ENCODE measurements at regions not wholly inside any gene's neighbourhood (a gene's known extent, or its start where the extent isn't known, plus 50 kb on each side); places are given as distances from the start of the nearest gene placed in this dataset.
A peak's percentile ranks its signal among the peaks of the same experiment; 100 is the strongest.

DNA sequence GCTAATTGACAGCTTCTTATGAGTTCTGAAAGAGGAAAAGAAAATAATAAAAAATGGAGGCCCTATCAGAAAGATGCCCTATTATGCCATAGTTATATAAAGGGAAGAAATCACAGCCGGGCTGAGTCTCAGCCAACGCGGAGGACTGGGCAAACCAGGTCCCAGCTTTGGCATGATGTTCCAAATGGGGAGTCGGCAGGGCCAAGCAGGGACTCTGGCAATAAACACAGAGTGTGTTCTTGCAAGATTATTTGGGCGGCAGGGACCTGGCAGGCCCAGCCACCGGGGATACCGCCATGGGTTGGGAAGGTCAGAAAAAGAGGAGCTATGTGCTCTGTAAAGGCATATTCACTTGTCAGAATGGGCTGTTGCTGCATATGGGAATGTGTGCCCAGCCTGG lies 694.9 kb downstream of the BCL11A start:
- intact Hi-C loops (cut with DNase I, micrococcal nuclease): no loop called here
- POLR2A ChIA-PET: no interaction called here
- no peaks in the 10 kb centered on the region for H3K27me3 Mint-ChIP-seq
- no peaks in the 10 kb centered on the region for H3K36me3 Mint-ChIP-seq (ENCODE audit: low read depth)
- CTCF ChIA-PET: interaction anchor here (0.6 kb wide), 1 partner anchor 256 kb away, joined by 4 read pairs; no protein-coding TSS in a partner anchor
- no peak overlapping the region for H3K4me3 Mint-ChIP-seq
- ATAC-seq (no peak), DNase-seq (no peak)
- H3K27ac Mint-ChIP-seq: no peak overlapping the region
- peaks cover 16% of the 10 kb centered on the region for H3K9me3 Mint-ChIP-seq (ENCODE audit: low read depth)
- H3K4me1 Mint-ChIP-seq: peaks cover 7% of the 10 kb centered on the region

GRCh38 chr2:59857109-59857508 lies 696.3 kb downstream of the BCL11A start:
- intact Hi-C loops (cut with DNase I, micrococcal nuclease): no loop called here
- H3K4me1 Mint-ChIP-seq: peaks cover 7% of the 10 kb centered on the region

GRCh38 chr2:59856391-59856790 lies 697.1 kb downstream of the BCL11A start:
- H3K27me3 Mint-ChIP-seq: no peaks in the 10 kb centered on the region
- peaks cover 7% of the 10 kb centered on the region for H3K4me1 Mint-ChIP-seq
- peaks cover 8% of the 10 kb centered on the region for H3K9me3 Mint-ChIP-seq (ENCODE audit: low read depth)
- H3K27ac Mint-ChIP-seq: no peak overlapping the region
- H3K36me3 Mint-ChIP-seq (ENCODE audit: low read depth): no peaks in the 10 kb centered on the region
- ChIA-PET CTCF (interaction anchor here (0.9 to 1.7 kb wide), 2 partner anchors 9 to 11 kb away, joined by 3 to 5 read pairs; no protein-coding TSS in a partner anchor), POLR2A (no interaction called here)
- intact Hi-C loops (cut with DNase I, micrococcal nuclease): no loop called here
- no peak for DNase-seq
- no peak for ATAC-seq
- no peak overlapping the region for H3K4me3 Mint-ChIP-seq

More at GRCh38 chr2:59857109-59857508, 696.3 kb downstream of the BCL11A start:
- Mint-ChIP-seq H3K4me3 (no peak overlapping the region), H3K27me3 (no peaks in the 10 kb centered on the region), H3K9me3 (ENCODE audit: low read depth) (peaks cover 11% of the 10 kb centered on the region), H3K27ac (no peak overlapping the region), H3K36me3 (ENCODE audit: low read depth) (no peaks in the 10 kb centered on the region)
- DNase-seq: no peak
- peak; percentile 57 for ATAC-seq
- ChIA-PET CTCF (interaction anchor here (1.7 kb wide), 1 partner anchor 10 kb away, joined by 5 read pairs; no protein-coding TSS in a partner anchor), POLR2A (no interaction called here)

DNA sequence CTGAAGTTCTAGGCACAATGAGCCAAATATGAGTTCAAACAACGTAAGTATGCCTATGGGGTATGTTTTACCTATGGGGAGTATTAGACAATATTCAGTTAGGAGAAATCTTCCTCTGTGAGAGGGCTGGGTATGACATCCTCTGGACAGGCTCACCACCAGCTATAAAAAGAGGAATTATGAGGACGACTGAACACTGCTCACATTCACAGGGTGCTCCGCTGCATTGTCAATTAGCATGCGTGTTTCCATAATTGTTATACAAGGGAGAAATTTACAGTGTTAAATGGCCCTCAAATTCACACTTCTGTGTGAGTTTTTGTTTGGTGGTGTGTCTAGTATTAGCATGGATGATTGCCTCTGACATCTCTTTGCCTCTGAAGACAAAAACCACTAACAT lies 700.4 kb downstream of the BCL11A start:
- no peak for ATAC-seq
- DNase-seq: no peak
- ChIA-PET CTCF (no interaction called here), POLR2A (no interaction called here)
- Mint-ChIP-seq H3K4me1 (peaks cover 7% of the 10 kb centered on the region), H3K36me3 (ENCODE audit: low read depth) (no peaks in the 10 kb centered on the region), H3K27me3 (no peaks in the 10 kb centered on the region), H3K9me3 (ENCODE audit: low read depth) (peaks cover 5% of the 10 kb centered on the region), H3K27ac (no peak overlapping the region), H3K4me3 (no peak overlapping the region)
- intact Hi-C loops (cut with DNase I, micrococcal nuclease): no loop called here

- no peaks in the 10 kb centered on the region for H3K36me3 Mint-ChIP-seq (ENCODE audit: low read depth)
- H3K4me3 Mint-ChIP-seq: no peak overlapping the region
- CTCF ChIA-PET: no interaction called here
- ATAC-seq: no peak
- POLR2A ChIA-PET: no interaction called here
- no peak overlapping the region for H3K27ac Mint-ChIP-seq
- no peak for DNase-seq
- no peaks in the 10 kb centered on the region for H3K9me3 Mint-ChIP-seq (ENCODE audit: low read depth)
- intact Hi-C loops (cut with DNase I, micrococcal nuclease): no loop called here
- peaks cover 2% of the 10 kb centered on the region for H3K4me1 Mint-ChIP-seq
- H3K27me3 Mint-ChIP-seq: no peaks in the 10 kb centered on the region
Measured at GRCh38 chr2:59851836-59852475, 701.5 kb downstream of the BCL11A start.

- Mint-ChIP-seq H3K27me3 (no peaks in the 10 kb centered on the region), H3K4me1 (no peaks in the 10 kb centered on the region), H3K27ac (no peak overlapping the region), H3K4me3 (no peak overlapping the region), H3K36me3 (ENCODE audit: low read depth) (no peaks in the 10 kb centered on the region), H3K9me3 (ENCODE audit: low read depth) (no peaks in the 10 kb centered on the region)
- intact Hi-C loops (cut with DNase I, micrococcal nuclease): no loop called here
- ATAC-seq: no peak
- CTCF ChIA-PET: interaction anchor here (0.6 kb wide), 2 partner anchors 55 to 208 kb away, joined by 3 to 4 read pairs; no protein-coding TSS in a partner anchor
- POLR2A ChIA-PET: no interaction called here
- no peak for DNase-seq
Measured at GRCh38 chr2:59850554-59850953, 702.9 kb downstream of the BCL11A start.

- no peaks in the 10 kb centered on the region for H3K4me1 Mint-ChIP-seq
- CTCF ChIA-PET: interaction anchor here (0.5 to 0.8 kb wide), 3 partner anchors 9 to 605 kb away, joined by 3 read pairs; no protein-coding TSS in a partner anchor
Measured at GRCh38 chr2:59833941-59834340, 719.5 kb downstream of the BCL11A start.

DNA sequence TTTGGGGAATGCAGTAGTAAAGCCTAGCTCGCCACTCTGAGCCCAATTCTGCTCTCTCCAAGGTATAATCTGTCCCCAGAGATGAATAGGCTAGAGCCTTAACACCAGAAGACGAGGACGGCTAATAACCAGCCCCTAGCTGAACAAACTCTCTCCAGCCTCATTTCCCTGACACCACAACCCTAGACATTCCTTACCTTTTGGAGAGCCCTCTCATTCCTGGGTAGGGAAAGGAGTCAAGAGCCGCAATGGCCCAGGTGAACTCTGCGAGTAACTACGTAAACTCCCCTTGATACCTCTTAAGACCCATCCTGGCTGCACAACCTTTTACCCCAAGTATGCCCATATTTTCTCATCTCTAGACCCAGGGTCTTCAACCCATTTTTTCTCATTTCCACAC lies 722.9 kb downstream of the BCL11A start:
- no peak for ATAC-seq
- H3K4me1 Mint-ChIP-seq: no peaks in the 10 kb centered on the region
- H3K27me3 Mint-ChIP-seq: no peaks in the 10 kb centered on the region
- DNase-seq: no peak
- ChIA-PET CTCF (interaction anchor here (0.7 kb wide), 1 partner anchor 110 kb away, joined by 3 read pairs; no protein-coding TSS in a partner anchor), POLR2A (no interaction called here)
- no peaks in the 10 kb centered on the region for H3K36me3 Mint-ChIP-seq (ENCODE audit: low read depth)
- intact Hi-C loops (cut with DNase I, micrococcal nuclease): no loop called here
- no peak overlapping the region for H3K27ac Mint-ChIP-seq
- H3K9me3 Mint-ChIP-seq (ENCODE audit: low read depth): peaks cover 3% of the 10 kb centered on the region
- no peak overlapping the region for H3K4me3 Mint-ChIP-seq

More at GRCh38 chr2:59833941-59834340, 719.5 kb downstream of the BCL11A start:
- no peak overlapping the region for H3K27ac Mint-ChIP-seq
- POLR2A ChIA-PET: no interaction called here
- no peaks in the 10 kb centered on the region for H3K27me3 Mint-ChIP-seq
- no peak for DNase-seq
- no peak for ATAC-seq
- H3K4me3 Mint-ChIP-seq: no peak overlapping the region
- no peaks in the 10 kb centered on the region for H3K36me3 Mint-ChIP-seq (ENCODE audit: low read depth)
- H3K9me3 Mint-ChIP-seq (ENCODE audit: low read depth): peaks cover 3% of the 10 kb centered on the region
- intact Hi-C loops (cut with DNase I, micrococcal nuclease): no loop called here

DNA sequence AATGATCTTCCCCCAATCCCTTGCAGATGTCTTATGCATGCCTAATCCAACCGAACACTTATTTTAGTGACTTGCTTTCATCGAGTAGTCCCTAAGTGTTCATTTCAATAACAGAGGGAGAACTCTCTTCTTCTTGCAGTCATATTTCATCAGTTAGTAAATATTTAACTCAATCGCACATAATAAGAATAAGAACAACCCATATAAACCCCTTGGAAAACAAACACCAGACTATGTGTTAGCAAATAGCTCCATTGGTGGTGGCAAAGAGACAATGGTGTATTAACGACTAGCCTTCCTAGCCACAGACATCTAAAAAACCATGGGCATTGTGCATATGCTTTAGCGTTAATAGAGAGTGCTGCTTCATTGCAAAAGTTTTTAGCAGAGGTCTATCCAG lies 725.8 kb downstream of the BCL11A start:
- intact Hi-C loops (cut with DNase I, micrococcal nuclease): no loop called here
- POLR2A ChIA-PET: no interaction called here
- CTCF ChIA-PET: interaction anchor here (1.1 kb wide), 1 partner anchor 20 kb away, joined by 3 read pairs; no protein-coding TSS in a partner anchor
- no peak for ATAC-seq
- no peak overlapping the region for H3K27ac Mint-ChIP-seq
- H3K4me3 Mint-ChIP-seq: no peak overlapping the region
- H3K9me3 Mint-ChIP-seq (ENCODE audit: low read depth): peaks cover 2% of the 10 kb centered on the region
- no peaks in the 10 kb centered on the region for H3K36me3 Mint-ChIP-seq (ENCODE audit: low read depth)
- no peaks in the 10 kb centered on the region for H3K27me3 Mint-ChIP-seq
- DNase-seq: no peak
- H3K4me1 Mint-ChIP-seq: no peaks in the 10 kb centered on the region

- DNase-seq (no peak), ATAC-seq (no peak)
- H3K9me3 Mint-ChIP-seq (ENCODE audit: low read depth): no peaks in the 10 kb centered on the region
- no peaks in the 10 kb centered on the region for H3K36me3 Mint-ChIP-seq (ENCODE audit: low read depth)
- POLR2A ChIA-PET: no interaction called here
- intact Hi-C loops (cut with DNase I, micrococcal nuclease): no loop called here
- no peaks in the 10 kb centered on the region for H3K27me3 Mint-ChIP-seq
- no peak overlapping the region for H3K4me3 Mint-ChIP-seq
- no peaks in the 10 kb centered on the region for H3K4me1 Mint-ChIP-seq
- no peak overlapping the region for H3K27ac Mint-ChIP-seq
- CTCF ChIA-PET: no interaction called here
Measured at GRCh38 chr2:59826177-59826576, 727.3 kb downstream of the BCL11A start.

DNA sequence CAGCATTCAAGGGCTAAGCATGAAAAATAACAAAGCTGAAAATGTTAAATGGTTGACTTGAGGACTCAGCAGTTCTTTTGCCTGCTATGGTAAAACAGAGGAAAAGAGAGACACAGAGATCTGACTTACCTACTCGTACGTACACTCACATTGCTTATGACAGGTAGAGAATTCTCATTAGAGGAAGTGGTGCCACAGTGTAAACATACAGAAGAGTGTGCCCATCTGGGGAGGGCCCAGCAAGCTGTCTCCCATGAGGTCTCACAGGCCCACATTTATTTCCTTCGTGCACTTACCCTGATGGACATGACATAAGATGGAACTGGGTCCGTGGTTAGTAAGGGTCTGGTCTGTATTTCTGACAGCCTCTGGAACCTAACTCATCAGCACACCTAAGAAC lies 729.1 kb downstream of the BCL11A start:
- POLR2A ChIA-PET: interaction anchor here (0.5 kb wide), 1 partner anchor 113 kb away, joined by 3 read pairs; no protein-coding TSS in a partner anchor
- intact Hi-C loops (cut with DNase I, micrococcal nuclease): no loop called here
- CTCF ChIA-PET: no interaction called here

DNA sequence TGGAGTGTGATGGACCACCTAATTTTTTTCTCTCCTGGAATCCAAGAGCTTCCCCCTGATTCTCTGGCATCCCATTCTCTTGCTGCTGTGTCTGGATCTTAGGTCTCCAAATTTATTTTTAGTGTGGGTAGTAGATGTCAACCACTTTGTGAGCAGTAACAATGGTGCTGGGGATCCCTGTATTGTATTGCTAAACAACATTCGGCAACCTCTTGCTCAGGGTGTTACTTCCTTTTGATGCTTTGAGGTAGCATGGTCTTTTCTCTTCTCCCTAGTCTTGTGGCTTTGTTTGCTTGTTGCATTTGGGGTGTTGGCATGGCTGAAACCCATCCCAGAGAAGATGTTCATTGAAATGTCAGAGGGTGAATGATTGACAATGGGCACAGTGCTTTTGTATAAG lies 737.4 kb downstream of the BCL11A start:
- no peak for ATAC-seq
- CTCF ChIA-PET: no interaction called here
- no peaks in the 10 kb centered on the region for H3K9me3 Mint-ChIP-seq (ENCODE audit: low read depth)
- DNase-seq: no peak
- H3K4me1 Mint-ChIP-seq: no peaks in the 10 kb centered on the region
- no peaks in the 10 kb centered on the region for H3K36me3 Mint-ChIP-seq (ENCODE audit: low read depth)
- H3K27ac Mint-ChIP-seq: no peak overlapping the region
- intact Hi-C loops (cut with DNase I, micrococcal nuclease): no loop called here
- POLR2A ChIA-PET: no interaction called here
- H3K27me3 Mint-ChIP-seq: no peaks in the 10 kb centered on the region
- no peak overlapping the region for H3K4me3 Mint-ChIP-seq

More for the DNA sequence above, 729.1 kb downstream of the BCL11A start:
- ATAC-seq (no peak), DNase-seq (no peak)
- H3K9me3 Mint-ChIP-seq (ENCODE audit: low read depth): no peaks in the 10 kb centered on the region
- no peaks in the 10 kb centered on the region for H3K4me1 Mint-ChIP-seq
- H3K4me3 Mint-ChIP-seq: no peak overlapping the region
- H3K36me3 Mint-ChIP-seq (ENCODE audit: low read depth): no peaks in the 10 kb centered on the region
- no peak overlapping the region for H3K27ac Mint-ChIP-seq
- H3K27me3 Mint-ChIP-seq: no peaks in the 10 kb centered on the region
